ENCODE measurements at regions not wholly inside any gene's neighbourhood (a gene's known extent, or its start where the extent isn't known, plus 50 kb on each side); places are given as distances from the start of the nearest gene placed in this dataset.

DNA sequence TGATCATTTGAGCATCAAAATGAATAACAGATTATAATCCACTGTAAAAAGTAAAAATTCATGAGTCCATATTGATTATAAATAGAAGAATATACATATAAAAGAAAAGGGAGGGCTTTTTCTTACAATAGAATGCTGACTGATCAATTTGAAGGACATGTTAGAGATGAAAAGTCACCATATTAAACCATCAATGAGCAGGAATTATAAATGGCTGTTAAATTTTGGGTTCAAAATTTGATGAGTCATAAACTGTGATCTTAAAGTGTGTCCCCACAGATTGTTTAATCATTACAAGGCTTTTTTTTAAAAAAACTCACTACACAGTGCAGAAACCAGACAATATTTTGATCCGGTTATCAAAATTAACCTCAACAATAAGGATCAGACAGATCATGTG lies 434.5 kb downstream of the BCL11A start:
- no peaks in the 10 kb centered on the region for H3K36me3 ChIP-seq
- no peaks in the 10 kb centered on the region for H3K27me3 ChIP-seq
- 79% methylated on average over 1 of the region's 1 CpG for WGBS
- H3K4me1 ChIP-seq, result peaks cover 3% of the 10 kb centered on the region
- no peak overlapping the region for H3K4me3 ChIP-seq
- no peak overlapping the region for H3K27ac ChIP-seq
- no peak for DNase-seq (ENCODE audit: low spot score in 2 of 2)
- H3K9me3 ChIP-seq, result no peaks in the 10 kb centered on the region
- no peak for TF ChIP-seq POLR2AphosphoS5 (IDR thresholded peaks at IDR 0.05)
- TF ChIP-seq POLR2A (IDR thresholded peaks at IDR 0.05), result no peak
- TF ChIP-seq, protein P1, sequence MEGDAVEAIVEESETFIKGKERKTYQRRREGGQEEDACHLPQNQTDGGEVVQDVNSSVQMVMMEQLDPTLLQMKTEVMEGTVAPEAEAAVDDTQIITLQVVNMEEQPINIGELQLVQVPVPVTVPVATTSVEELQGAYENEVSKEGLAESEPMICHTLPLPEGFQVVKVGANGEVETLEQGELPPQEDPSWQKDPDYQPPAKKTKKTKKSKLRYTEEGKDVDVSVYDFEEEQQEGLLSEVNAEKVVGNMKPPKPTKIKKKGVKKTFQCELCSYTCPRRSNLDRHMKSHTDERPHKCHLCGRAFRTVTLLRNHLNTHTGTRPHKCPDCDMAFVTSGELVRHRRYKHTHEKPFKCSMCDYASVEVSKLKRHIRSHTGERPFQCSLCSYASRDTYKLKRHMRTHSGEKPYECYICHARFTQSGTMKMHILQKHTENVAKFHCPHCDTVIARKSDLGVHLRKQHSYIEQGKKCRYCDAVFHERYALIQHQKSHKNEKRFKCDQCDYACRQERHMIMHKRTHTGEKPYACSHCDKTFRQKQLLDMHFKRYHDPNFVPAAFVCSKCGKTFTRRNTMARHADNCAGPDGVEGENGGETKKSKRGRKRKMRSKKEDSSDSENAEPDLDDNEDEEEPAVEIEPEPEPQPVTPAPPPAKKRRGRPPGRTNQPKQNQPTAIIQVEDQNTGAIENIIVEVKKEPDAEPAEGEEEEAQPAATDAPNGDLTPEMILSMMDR (IDR thresholded peaks at IDR 0.05), result no peak
- TF ChIP-seq EP300 (IDR thresholded peaks at IDR 0.05), result no peak

DNA sequence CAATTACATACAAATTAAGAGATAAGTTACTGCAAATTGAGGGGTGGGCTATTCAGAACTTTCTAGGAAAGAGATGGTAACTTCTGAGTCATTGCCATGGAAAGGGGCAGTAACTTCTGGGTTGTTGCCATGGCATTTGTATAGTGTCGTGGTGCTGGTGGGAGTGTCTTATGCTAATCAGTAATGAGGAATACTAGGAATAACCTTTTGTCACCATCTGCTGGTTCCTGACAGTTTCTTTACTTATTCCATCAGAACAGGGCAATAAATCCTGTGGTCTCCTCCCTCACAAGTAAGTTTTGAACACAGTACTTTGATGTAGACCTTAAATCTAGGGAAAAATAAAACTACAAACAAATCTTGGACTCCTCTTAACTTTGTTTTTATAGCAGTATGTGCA lies 435.4 kb downstream of the BCL11A start:
- 68% methylated on average over 1 of the region's 1 CpG for WGBS
- H3K4me1 ChIP-seq, result peaks cover 3% of the 10 kb centered on the region
- no peak overlapping the region for H3K4me3 ChIP-seq
- no peaks in the 10 kb centered on the region for H3K36me3 ChIP-seq
- TF ChIP-seq POLR2A (IDR thresholded peaks at IDR 0.05) (no peak), POLR2AphosphoS5 (IDR thresholded peaks at IDR 0.05) (no peak), EP300 (IDR thresholded peaks at IDR 0.05) (no peak)
- TF ChIP-seq, protein P1 (IDR thresholded peaks at IDR 0.05), result no peak
- no peak overlapping the region for H3K27ac ChIP-seq
- no peaks in the 10 kb centered on the region for H3K9me3 ChIP-seq
- no peaks in the 10 kb centered on the region for H3K27me3 ChIP-seq
- DNase-seq (ENCODE audit: low spot score in 2 of 2), result no peak

DNA sequence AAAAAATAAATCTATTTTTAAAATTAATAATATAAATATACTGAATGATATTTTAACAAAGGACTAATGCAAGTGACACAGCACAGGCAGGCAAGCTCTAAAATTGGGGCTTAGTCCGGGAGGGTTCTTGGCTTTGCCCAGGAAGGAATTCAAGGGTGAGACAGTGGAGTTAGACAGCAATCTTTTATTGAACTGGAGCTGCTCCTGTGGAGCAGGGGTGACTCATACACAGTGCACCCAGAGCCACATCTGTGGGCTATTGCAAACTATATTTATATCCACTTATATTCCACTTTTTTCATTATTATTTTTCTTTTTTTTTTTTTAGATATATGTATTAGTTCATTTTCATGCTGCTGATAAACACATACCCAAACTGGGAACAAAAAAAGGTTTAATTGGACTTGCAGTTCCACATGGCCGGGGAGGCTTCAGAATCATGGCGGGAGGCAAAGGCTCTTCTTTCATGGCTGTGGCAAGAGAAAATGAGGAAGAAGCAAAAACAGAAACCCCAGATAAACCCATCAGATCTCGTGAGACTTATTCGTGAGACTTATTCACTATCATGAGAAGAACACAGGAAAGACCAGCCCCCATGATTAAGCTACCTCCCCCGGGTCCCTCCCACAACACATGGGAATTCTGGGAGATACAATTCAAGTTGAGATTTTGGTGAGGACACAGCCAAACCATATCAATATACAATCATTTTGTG lies 437.1 kb downstream of the BCL11A start:
- TF ChIP-seq POLR2AphosphoS5 (IDR thresholded peaks at IDR 0.05), result no peak
- no peak for TF ChIP-seq EP300 (IDR thresholded peaks at IDR 0.05)
- no peak for TF ChIP-seq POLR2A (IDR thresholded peaks at IDR 0.05)
- TF ChIP-seq, protein P1 (IDR thresholded peaks at IDR 0.05), result no peak
- H3K4me1 ChIP-seq, result peaks cover 3% of the 10 kb centered on the region
- no peak for DNase-seq (ENCODE audit: low spot score in 2 of 2)
- H3K9me3 ChIP-seq, result no peaks in the 10 kb centered on the region
- no peak overlapping the region for H3K4me3 ChIP-seq
- WGBS, result 85% methylated on average over 5 of the region's 6 CpGs
- H3K27ac ChIP-seq, result no peak overlapping the region
- H3K27me3 ChIP-seq, result no peaks in the 10 kb centered on the region
- H3K36me3 ChIP-seq, result no peaks in the 10 kb centered on the region

DNA sequence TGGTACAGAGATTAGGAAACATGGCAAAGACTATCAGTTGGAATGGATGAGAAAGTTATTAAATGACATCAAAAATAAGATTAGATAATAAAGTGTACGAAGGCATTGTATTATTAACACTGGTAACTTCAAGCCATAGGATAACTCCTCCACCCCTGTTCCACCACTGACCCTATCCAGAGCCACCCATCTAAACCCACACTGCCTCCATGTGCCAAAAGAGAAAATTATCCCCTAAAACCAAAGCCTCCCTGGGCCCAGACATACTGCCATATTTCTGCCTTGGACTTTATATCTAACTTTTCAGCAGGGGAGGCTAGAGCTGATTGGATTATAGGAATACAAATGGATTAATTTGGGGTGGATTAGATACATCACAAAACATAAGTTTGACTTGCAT lies 443.7 kb downstream of the BCL11A start:
- H3K4me1 ChIP-seq, result peaks cover 1% of the 10 kb centered on the region
- H3K9me3 ChIP-seq, result no peaks in the 10 kb centered on the region
- no peak for TF ChIP-seq POLR2A (IDR thresholded peaks at IDR 0.05)
- no peak for TF ChIP-seq POLR2AphosphoS5 (IDR thresholded peaks at IDR 0.05)
- TF ChIP-seq EP300 (IDR thresholded peaks at IDR 0.05), result no peak
- TF ChIP-seq, protein P1 (IDR thresholded peaks at IDR 0.05), result no peak
- no peaks in the 10 kb centered on the region for H3K27me3 ChIP-seq
- H3K27ac ChIP-seq, result no peak overlapping the region
- 95% methylated on average over 1 of the region's 1 CpG for WGBS
- no peak for DNase-seq (ENCODE audit: low spot score in 2 of 2)
- no peaks in the 10 kb centered on the region for H3K36me3 ChIP-seq
- no peak overlapping the region for H3K4me3 ChIP-seq

DNA sequence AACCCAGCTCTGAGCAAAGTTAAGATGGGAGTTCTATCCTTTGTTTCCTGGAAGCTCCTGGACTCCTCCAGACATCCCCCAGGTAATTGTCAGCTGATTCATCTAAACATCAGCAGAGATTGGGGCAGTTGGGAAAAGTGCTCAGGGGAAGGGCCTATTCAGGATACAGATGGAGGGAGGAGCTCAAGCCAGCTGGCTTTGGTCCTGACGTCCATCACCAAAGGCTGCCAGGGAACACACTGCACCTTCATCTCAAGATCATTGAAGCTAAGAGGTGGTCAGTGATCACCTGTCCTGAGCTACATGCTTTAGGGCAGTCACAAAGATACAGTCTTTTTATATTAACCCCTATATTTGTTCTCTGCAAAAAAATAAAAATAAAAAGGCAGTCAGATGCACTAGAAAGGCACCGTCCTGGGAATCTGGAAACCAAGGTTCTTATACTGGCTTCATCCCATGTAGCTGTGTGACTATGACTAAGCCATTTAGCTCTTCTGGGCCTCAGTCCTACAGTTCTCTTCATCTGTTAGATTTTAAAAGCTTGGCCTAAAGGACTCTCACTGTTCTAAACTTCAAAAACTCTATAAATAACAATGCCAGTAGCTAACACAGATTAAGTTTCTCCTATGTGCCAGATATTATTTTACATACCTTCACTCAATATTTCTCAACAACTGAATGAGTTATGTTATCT lies 446.5 kb downstream of the BCL11A start:
- H3K4me3 ChIP-seq, result no peak overlapping the region
- no peaks in the 10 kb centered on the region for H3K27me3 ChIP-seq
- TF ChIP-seq EP300 (IDR thresholded peaks at IDR 0.05) (no peak), POLR2A (IDR thresholded peaks at IDR 0.05) (no peak), POLR2AphosphoS5 (IDR thresholded peaks at IDR 0.05) (no peak)
- TF ChIP-seq, protein P1 (IDR thresholded peaks at IDR 0.05), result no peak
- no peaks in the 10 kb centered on the region for H3K4me1 ChIP-seq
- DNase-seq (ENCODE audit: low spot score in 2 of 2), result no peak
- H3K36me3 ChIP-seq, result no peaks in the 10 kb centered on the region
- H3K27ac ChIP-seq, result no peak overlapping the region
- H3K9me3 ChIP-seq, result no peaks in the 10 kb centered on the region
- 70% methylated on average over 2 of the region's 2 CpGs for WGBS
